ENCODE measurements at regions not wholly inside any gene's neighbourhood (a gene's known extent, or its start where the extent isn't known, plus 50 kb on each side); places are given as distances from the start of the nearest gene placed in this dataset.

- ATAC-seq (no peak), DNase-seq (ENCODE audit: low spot score) (no peak)
- Mint-ChIP-seq H3K27ac (no peak overlapping the region), H3K9me3 (peaks cover 37% of the 10 kb centered on the region), H3K4me1 (peaks cover 16% of the 10 kb centered on the region), H3K27me3 (ENCODE audit: low read depth) (no peaks in the 10 kb centered on the region; the same call in none of the 2 replicates), H3K4me3 (no peak overlapping the region), H3K36me3 (peaks cover 21% of the 10 kb centered on the region)
- TF ChIP-seq, protein P1, sequence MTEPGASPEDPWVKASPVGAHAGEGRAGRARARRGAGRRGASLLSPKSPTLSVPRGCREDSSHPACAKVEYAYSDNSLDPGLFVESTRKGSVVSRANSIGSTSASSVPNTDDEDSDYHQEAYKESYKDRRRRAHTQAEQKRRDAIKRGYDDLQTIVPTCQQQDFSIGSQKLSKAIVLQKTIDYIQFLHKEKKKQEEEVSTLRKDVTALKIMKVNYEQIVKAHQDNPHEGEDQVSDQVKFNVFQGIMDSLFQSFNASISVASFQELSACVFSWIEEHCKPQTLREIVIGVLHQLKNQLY (CRISPR knock-in tag; IDR thresholded peaks at IDR 0.05) = no peak
- no peak for TF ChIP-seq FOXP1 (CRISPR knock-in tag; IDR thresholded peaks at IDR 0.05; ENCODE audit: borderline replicate concordance)
- TF ChIP-seq, protein P2, sequence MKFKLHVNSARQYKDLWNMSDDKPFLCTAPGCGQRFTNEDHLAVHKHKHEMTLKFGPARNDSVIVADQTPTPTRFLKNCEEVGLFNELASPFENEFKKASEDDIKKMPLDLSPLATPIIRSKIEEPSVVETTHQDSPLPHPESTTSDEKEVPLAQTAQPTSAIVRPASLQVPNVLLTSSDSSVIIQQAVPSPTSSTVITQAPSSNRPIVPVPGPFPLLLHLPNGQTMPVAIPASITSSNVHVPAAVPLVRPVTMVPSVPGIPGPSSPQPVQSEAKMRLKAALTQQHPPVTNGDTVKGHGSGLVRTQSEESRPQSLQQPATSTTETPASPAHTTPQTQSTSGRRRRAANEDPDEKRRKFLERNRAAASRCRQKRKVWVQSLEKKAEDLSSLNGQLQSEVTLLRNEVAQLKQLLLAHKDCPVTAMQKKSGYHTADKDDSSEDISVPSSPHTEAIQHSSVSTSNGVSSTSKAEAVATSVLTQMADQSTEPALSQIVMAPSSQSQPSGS (CRISPR knock-in tag; IDR thresholded peaks at IDR 0.05; ENCODE audit: borderline replicate concordance, low read depth) = no peak
- TF ChIP-seq JAZF1 (CRISPR knock-in tag; IDR thresholded peaks at IDR 0.05) = no peak
- no peak for TF ChIP-seq FOXP4 (CRISPR knock-in tag; IDR thresholded peaks at IDR 0.05)
- TF ChIP-seq, protein P3, sequence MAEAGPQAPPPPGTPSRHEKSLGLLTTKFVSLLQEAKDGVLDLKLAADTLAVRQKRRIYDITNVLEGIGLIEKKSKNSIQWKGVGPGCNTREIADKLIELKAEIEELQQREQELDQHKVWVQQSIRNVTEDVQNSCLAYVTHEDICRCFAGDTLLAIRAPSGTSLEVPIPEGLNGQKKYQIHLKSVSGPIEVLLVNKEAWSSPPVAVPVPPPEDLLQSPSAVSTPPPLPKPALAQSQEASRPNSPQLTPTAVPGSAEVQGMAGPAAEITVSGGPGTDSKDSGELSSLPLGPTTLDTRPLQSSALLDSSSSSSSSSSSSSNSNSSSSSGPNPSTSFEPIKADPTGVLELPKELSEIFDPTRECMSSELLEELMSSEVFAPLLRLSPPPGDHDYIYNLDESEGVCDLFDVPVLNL (CRISPR knock-in tag; IDR thresholded peaks at IDR 0.05; ENCODE audit: borderline replicate concordance, low read depth) = no peak
- POLR2A ChIA-PET = interaction anchor here (0.6 kb wide), 1 partner anchor 199 kb away, joined by 9 read pairs; no protein-coding TSS in a partner anchor
- CTCF ChIA-PET = no interaction called here
These were observed 158.2 kb upstream of the XYLT1 start for GRCh38 chr16:17628983-17629382.

GRCh38 chr16:17622366-17622765 lies 151.6 kb upstream of the XYLT1 start:
- no peak for DNase-seq (ENCODE audit: low spot score)
- no peak for TF ChIP-seq GTF2I (CRISPR knock-in tag; conservative IDR thresholded peaks at IDR 0.05)
- TF ChIP-seq OVOL2 (CRISPR knock-in tag; IDR thresholded peaks at IDR 0.05; ENCODE audit: borderline replicate concordance) = no peak
- no peak for TF ChIP-seq ZNF671 (CRISPR knock-in tag; IDR thresholded peaks at IDR 0.05)
- TF ChIP-seq CREB1 (CRISPR knock-in tag; IDR thresholded peaks at IDR 0.05) = no peak
- TF ChIP-seq NR2C2 (CRISPR knock-in tag; IDR thresholded peaks at IDR 0.05) = no peak
- TF ChIP-seq, protein P4, sequence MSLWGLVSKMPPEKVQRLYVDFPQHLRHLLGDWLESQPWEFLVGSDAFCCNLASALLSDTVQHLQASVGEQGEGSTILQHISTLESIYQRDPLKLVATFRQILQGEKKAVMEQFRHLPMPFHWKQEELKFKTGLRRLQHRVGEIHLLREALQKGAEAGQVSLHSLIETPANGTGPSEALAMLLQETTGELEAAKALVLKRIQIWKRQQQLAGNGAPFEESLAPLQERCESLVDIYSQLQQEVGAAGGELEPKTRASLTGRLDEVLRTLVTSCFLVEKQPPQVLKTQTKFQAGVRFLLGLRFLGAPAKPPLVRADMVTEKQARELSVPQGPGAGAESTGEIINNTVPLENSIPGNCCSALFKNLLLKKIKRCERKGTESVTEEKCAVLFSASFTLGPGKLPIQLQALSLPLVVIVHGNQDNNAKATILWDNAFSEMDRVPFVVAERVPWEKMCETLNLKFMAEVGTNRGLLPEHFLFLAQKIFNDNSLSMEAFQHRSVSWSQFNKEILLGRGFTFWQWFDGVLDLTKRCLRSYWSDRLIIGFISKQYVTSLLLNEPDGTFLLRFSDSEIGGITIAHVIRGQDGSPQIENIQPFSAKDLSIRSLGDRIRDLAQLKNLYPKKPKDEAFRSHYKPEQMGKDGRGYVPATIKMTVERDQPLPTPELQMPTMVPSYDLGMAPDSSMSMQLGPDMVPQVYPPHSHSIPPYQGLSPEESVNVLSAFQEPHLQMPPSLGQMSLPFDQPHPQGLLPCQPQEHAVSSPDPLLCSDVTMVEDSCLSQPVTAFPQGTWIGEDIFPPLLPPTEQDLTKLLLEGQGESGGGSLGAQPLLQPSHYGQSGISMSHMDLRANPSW (CRISPR knock-in tag; conservative IDR thresholded peaks at IDR 0.05; ENCODE audit: low read depth) = no peak
- TF ChIP-seq, protein P5, sequence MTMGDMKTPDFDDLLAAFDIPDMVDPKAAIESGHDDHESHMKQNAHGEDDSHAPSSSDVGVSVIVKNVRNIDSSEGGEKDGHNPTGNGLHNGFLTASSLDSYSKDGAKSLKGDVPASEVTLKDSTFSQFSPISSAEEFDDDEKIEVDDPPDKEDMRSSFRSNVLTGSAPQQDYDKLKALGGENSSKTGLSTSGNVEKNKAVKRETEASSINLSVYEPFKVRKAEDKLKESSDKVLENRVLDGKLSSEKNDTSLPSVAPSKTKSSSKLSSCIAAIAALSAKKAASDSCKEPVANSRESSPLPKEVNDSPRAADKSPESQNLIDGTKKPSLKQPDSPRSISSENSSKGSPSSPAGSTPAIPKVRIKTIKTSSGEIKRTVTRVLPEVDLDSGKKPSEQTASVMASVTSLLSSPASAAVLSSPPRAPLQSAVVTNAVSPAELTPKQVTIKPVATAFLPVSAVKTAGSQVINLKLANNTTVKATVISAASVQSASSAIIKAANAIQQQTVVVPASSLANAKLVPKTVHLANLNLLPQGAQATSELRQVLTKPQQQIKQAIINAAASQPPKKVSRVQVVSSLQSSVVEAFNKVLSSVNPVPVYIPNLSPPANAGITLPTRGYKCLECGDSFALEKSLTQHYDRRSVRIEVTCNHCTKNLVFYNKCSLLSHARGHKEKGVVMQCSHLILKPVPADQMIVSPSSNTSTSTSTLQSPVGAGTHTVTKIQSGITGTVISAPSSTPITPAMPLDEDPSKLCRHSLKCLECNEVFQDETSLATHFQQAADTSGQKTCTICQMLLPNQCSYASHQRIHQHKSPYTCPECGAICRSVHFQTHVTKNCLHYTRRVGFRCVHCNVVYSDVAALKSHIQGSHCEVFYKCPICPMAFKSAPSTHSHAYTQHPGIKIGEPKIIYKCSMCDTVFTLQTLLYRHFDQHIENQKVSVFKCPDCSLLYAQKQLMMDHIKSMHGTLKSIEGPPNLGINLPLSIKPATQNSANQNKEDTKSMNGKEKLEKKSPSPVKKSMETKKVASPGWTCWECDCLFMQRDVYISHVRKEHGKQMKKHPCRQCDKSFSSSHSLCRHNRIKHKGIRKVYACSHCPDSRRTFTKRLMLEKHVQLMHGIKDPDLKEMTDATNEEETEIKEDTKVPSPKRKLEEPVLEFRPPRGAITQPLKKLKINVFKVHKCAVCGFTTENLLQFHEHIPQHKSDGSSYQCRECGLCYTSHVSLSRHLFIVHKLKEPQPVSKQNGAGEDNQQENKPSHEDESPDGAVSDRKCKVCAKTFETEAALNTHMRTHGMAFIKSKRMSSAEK (CRISPR knock-in tag; IDR thresholded peaks at IDR 0.05; ENCODE audit: borderline replicate concordance) = no peak
- TF ChIP-seq PRRX2 (CRISPR knock-in tag; IDR thresholded peaks at IDR 0.05) = no peak
- no peak for TF ChIP-seq NFE2L1 (CRISPR knock-in tag; IDR thresholded peaks at IDR 0.05)
- no peak for TF ChIP-seq ZNF138 (CRISPR knock-in tag; conservative IDR thresholded peaks at IDR 0.05)
- Mint-ChIP-seq H3K4me3 (no peak overlapping the region), H3K36me3 (peaks cover 18% of the 10 kb centered on the region), H3K4me1 (peaks cover 10% of the 10 kb centered on the region), H3K27ac (no peak overlapping the region), H3K27me3 (ENCODE audit: low read depth) (no peaks in the 10 kb centered on the region; the same call in none of the 2 replicates), H3K9me3 (peaks cover 26% of the 10 kb centered on the region)
- ATAC-seq = no peak
- ChIA-PET CTCF (no interaction called here), POLR2A (no interaction called here)

Measured in WTC11 (cell line).